SH-SY5Y (cell line): ENCODE measurements at regions not wholly inside any gene's neighbourhood (a gene's known extent, or its start where the extent isn't known, plus 50 kb on each side); places are given as distances from the start of the nearest gene placed in this dataset.

Source experiments
- GATA2 ChIP-seq: IDR thresholded peaks from 2 replicates; pipeline ENCODE4 v1.6.1; 2011; ENCODE audit warnings: mild to moderate bottlenecking, low read depth, low read length
- GATA3 ChIP-seq: IDR thresholded peaks from 2 replicates; pipeline ENCODE4 v1.6.1; 2011; ENCODE audit warnings: low read depth, mild to moderate bottlenecking, low read length, moderate library complexity

GRCh38 chr1:79842811-79843210, 836.3 kb upstream of the ADGRL4 start:
- TF ChIP-seq GATA2 = no peak
- no peak for TF ChIP-seq GATA3
